Caco-2 (cell line): ENCODE measurements at regions not wholly inside any gene's neighbourhood (a gene's known extent, or its start where the extent isn't known, plus 50 kb on each side); places are given as distances from the start of the nearest gene placed in this dataset.

ENCODE experiments used
- BruUV-seq: library from RNA; stranded (reverse); fragments of 400-500 nt; replicated peaks from 2 replicates; lab custom pipeline; 2021; lab: Mats Ljungman, UMichigan
- CTCF ChIA-PET: fragments of 300-600 bp; sonication (Branson Sonifier 250); formaldehyde crosslinking; loops from one replicate; lab custom pipeline; 2022; ENCODE audit warnings: antibody characterized with exemption; lab: Charles Lee
- POLR2A ChIA-PET: fragments of 300-600 bp; sonication (Branson Sonifier 250); formaldehyde crosslinking; loops from one replicate; lab custom pipeline; 2022; ENCODE audit warnings: antibody characterized with exemption; lab: Charles Lee
- DNase-seq, 2 experiments: peaks; one replicate each; pipeline versions ENCODE4 v3.0.0 to v3.0.0-alpha.2; 2020 to 2022
- H3K27me3 ChIP-seq: replicated peaks from 2 replicates; pipeline ENCODE4 v1.6.0; 2011; ENCODE audit warnings: low read length; ENCODE audit not compliant: control insufficient read depth, insufficient read depth
- H3K36me3 ChIP-seq: 2 replicates; pipeline ENCODE4 v1.5.1; 2011; ENCODE audit warnings: low read length; ENCODE audit not compliant: control insufficient read depth, insufficient read depth
- H3K4me1 ChIP-seq: fragments of 250-450 bp; sonication (Bioruptor Pico); 2 replicates; pipeline ENCODE4 v1.5.1; 2020; ENCODE audit warnings: mild to moderate bottlenecking
- H3K4me3 ChIP-seq: 2 replicates; pipeline ENCODE4 v1.5.1; 2011; ENCODE audit warnings: low read depth, mild to moderate bottlenecking, control low read depth, low read length
- H3K9me3 ChIP-seq: fragments of 250-450 bp; sonication (Bioruptor Pico); 2 replicates; pipeline ENCODE4 v1.5.1; 2020; ENCODE audit warnings: mild to moderate bottlenecking, moderate library complexity
- H3K27ac Mint-ChIP-seq: one replicate; pipeline ENCODE4 v1.8.0; 2022; ENCODE audit warnings: mixed read lengths; ENCODE audit not compliant: unreplicated experiment
- H3K27me3 Mint-ChIP-seq: one replicate; pipeline ENCODE4 v1.8.0; 2022; ENCODE audit warnings: mixed read lengths; ENCODE audit not compliant: insufficient read depth, unreplicated experiment
- H3K36me3 Mint-ChIP-seq: one replicate; pipeline ENCODE4 v1.8.0; 2022; ENCODE audit warnings: mild to moderate bottlenecking, mixed read lengths; ENCODE audit not compliant: insufficient read depth, unreplicated experiment
- H3K4me1 Mint-ChIP-seq: one replicate; pipeline ENCODE4 v1.8.0; 2022; ENCODE audit warnings: low read depth, mixed read lengths; ENCODE audit not compliant: unreplicated experiment
- H3K4me3 Mint-ChIP-seq: one replicate; pipeline ENCODE4 v1.8.0; 2022; ENCODE audit warnings: mild to moderate bottlenecking, moderate library complexity, mixed read lengths; ENCODE audit not compliant: unreplicated experiment
- H3K9me3 Mint-ChIP-seq: one replicate; pipeline ENCODE4 v1.8.0; 2022; ENCODE audit warnings: mixed read lengths; ENCODE audit not compliant: unreplicated experiment
- intact Hi-C: fragments of 100-400 bp; cut with micrococcal nuclease; formaldehyde crosslinking; loops from one replicate; pipeline ENCODE4 v1.10.0; 2022; ENCODE audit not compliant: unreplicated experiment
- TF ChIP-seq, protein P1 (sequence below), 2 experiments: fragments of 200-600 bp in 1 of 2; IDR thresholded peaks; 1 replicate in 1 of 2; 2 replicates in 1 of 2; pipeline versions ENCODE4 v1.5.1 to v1.8.0; 2011 to 2022; ENCODE audit warnings: antibody characterized with exemption in 1 of 2, control low read depth in 1 of 2, inconsistent platforms in 1 of 2, low read depth in 1 of 2, low read length in 1 of 2, mild to moderate bottlenecking in 1 of 2, moderate library complexity in 1 of 2; ENCODE audit not compliant: insufficient read depth in 1 of 2, severe bottlenecking in 1 of 2, unreplicated experiment in 1 of 2

DNA sequence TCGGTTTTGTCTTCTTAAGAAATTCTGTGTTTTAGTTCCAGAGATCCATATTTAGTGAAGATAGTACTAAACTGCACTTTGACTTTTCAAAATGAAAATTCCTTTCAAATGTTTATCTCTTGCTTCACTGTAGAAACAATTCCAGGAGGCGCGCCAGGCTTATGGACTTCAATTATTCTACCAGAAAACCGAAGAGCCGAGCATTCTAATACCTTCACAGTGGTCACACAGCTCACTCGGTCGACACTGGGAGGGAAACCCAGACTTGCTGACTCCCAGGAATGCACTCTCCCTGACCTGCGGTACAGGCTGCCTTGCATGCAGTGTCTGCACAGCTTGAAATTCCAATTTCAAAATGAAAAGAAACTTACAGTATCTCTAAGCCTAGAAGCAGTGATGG lies 119.9 kb upstream of the PIEZO2 start:
- TF ChIP-seq, protein P1, sequence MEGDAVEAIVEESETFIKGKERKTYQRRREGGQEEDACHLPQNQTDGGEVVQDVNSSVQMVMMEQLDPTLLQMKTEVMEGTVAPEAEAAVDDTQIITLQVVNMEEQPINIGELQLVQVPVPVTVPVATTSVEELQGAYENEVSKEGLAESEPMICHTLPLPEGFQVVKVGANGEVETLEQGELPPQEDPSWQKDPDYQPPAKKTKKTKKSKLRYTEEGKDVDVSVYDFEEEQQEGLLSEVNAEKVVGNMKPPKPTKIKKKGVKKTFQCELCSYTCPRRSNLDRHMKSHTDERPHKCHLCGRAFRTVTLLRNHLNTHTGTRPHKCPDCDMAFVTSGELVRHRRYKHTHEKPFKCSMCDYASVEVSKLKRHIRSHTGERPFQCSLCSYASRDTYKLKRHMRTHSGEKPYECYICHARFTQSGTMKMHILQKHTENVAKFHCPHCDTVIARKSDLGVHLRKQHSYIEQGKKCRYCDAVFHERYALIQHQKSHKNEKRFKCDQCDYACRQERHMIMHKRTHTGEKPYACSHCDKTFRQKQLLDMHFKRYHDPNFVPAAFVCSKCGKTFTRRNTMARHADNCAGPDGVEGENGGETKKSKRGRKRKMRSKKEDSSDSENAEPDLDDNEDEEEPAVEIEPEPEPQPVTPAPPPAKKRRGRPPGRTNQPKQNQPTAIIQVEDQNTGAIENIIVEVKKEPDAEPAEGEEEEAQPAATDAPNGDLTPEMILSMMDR (IDR thresholded peaks at IDR 0.05; ENCODE audit: insufficient read depth in 1 of 2, low read depth in 1 of 2, low read length in 1 of 2, severe bottlenecking in 1 of 2, unreplicated experiment in 1 of 2): no peak
- Mint-ChIP-seq H3K9me3 (peaks cover 28% of the 10 kb centered on the region), H3K36me3 (no peaks in the 10 kb centered on the region), H3K4me3 (no peak overlapping the region), H3K27ac (no peak overlapping the region), H3K4me1 (no peaks in the 10 kb centered on the region), H3K27me3 (no peaks in the 10 kb centered on the region)
- Histone ChIP-seq H3K27me3 (no peaks in the 10 kb centered on the region), H3K9me3 (no peaks in the 10 kb centered on the region), H3K4me3 (no peak overlapping the region), H3K4me1 (peaks cover 7% of the 10 kb centered on the region), H3K36me3 (no peaks in the 10 kb centered on the region)
- no peak for DNase-seq
- ChIA-PET POLR2A (no interaction called here), CTCF (no interaction called here)
- intact Hi-C loops: no loop called here
- BruUV-seq: no TSS peak

DNA sequence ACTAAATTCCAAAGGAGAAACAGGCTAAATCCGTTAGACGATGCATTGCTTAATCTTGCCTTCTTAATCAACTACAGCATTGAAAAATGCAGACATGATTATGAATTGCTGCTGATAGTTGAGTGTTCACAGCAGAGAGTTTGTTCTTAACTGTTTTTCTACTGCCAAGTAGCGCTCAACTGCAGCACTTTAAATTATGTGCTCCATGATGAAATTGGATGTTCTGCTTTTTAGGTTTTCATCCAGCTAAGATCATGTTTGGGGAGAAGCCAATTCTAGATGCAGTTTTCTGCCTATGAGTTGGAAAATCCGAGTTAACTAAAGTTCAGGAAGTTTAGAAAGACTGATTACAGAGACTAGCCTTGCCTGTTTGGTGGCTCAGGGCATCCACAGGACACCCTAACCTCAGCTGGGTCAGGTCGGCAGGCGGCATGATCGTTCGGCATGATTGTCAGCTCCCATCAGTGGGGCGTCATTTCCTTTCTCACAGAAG lies 119.4 kb upstream of the PIEZO2 start:
- intact Hi-C loops: no loop called here
- peaks cover 1% of the 10 kb centered on the region; the same call in 1 of the 2 replicates for H3K9me3 ChIP-seq
- peaks cover 31% of the 10 kb centered on the region for H3K9me3 Mint-ChIP-seq
- H3K27ac Mint-ChIP-seq: no peak overlapping the region
- TF ChIP-seq, protein P1 (IDR thresholded peaks at IDR 0.05; ENCODE audit: insufficient read depth in 1 of 2, low read depth in 1 of 2, low read length in 1 of 2, severe bottlenecking in 1 of 2, unreplicated experiment in 1 of 2): no peak
- no peaks in the 10 kb centered on the region for H3K36me3 ChIP-seq
- no peak overlapping the region for H3K4me3 ChIP-seq
- H3K27me3 Mint-ChIP-seq: no peaks in the 10 kb centered on the region
- CTCF ChIA-PET: no interaction called here
- no peaks in the 10 kb centered on the region for H3K36me3 Mint-ChIP-seq
- H3K4me1 ChIP-seq: peaks cover 2% of the 10 kb centered on the region
- no peak for DNase-seq
- POLR2A ChIA-PET: no interaction called here
- no peak overlapping the region for H3K4me3 Mint-ChIP-seq
- H3K27me3 ChIP-seq: no peaks in the 10 kb centered on the region
- H3K4me1 Mint-ChIP-seq: no peaks in the 10 kb centered on the region
- BruUV-seq: no TSS peak

DNA sequence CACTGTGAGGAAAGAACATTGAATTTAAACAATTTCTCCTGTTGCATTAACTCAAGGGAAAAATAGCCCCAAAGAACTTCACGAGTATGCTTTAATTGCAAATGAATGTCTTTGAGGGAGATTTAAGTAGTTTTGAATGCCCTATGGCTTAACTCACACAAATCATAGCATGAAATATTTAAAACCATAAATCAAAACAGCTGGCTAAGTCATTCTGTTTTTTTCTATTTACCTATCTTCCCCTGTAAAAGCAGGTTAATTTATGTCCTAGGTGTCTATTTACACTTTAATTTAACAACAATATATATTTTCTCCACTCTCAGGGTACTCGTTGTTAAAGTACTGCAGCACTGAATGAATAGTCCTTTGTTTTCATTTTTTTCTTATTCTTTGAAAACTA lies 118.8 kb upstream of the PIEZO2 start:
- ChIA-PET CTCF (no interaction called here), POLR2A (no interaction called here)
- Mint-ChIP-seq H3K9me3 (peaks cover 30% of the 10 kb centered on the region), H3K4me3 (no peak overlapping the region), H3K36me3 (no peaks in the 10 kb centered on the region), H3K27ac (no peak overlapping the region), H3K27me3 (no peaks in the 10 kb centered on the region), H3K4me1 (no peaks in the 10 kb centered on the region)
- no TSS peak for BruUV-seq
- TF ChIP-seq, protein P1 (IDR thresholded peaks at IDR 0.05; ENCODE audit: insufficient read depth in 1 of 2, low read depth in 1 of 2, low read length in 1 of 2, severe bottlenecking in 1 of 2, unreplicated experiment in 1 of 2): no peak
- no peaks in the 10 kb centered on the region for H3K36me3 ChIP-seq
- no peak for DNase-seq
- intact Hi-C loops: no loop called here
- H3K9me3 ChIP-seq: peaks cover 7% of the 10 kb centered on the region
- no peak overlapping the region for H3K4me3 ChIP-seq
- no peaks in the 10 kb centered on the region for H3K27me3 ChIP-seq
- no peaks in the 10 kb centered on the region for H3K4me1 ChIP-seq
